ENCODE measurements at regions not wholly inside any gene's neighbourhood (a gene's known extent, or its start where the extent isn't known, plus 50 kb on each side); places are given as distances from the start of the nearest gene placed in this dataset.

DNA sequence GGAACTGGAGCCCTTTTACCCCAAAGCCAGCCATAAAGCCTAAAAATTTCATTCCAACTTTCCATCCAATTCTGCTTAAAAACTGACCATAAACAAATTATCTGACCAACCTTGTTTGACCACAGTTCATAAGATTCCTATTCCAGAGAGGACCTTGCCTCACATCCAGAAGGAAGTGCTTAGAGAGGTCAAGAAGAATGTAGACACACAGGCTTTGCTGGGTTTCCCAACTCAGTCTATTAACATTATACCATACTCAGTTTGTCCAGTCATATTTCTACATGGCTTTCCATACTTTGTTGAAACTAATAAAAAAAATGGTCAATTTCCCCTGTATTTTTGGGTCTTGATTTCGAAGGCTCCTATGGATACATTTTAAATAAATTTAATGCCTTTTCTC is 1522.5 kb downstream of the ARAP2 start:
- TF ChIP-seq EGR1 (IDR thresholded peaks at IDR 0.05) (no peak), CEBPB (IDR thresholded peaks at IDR 0.05) (no peak), YY1 (IDR thresholded peaks at IDR 0.05; ENCODE audit: low read depth) (no peak), RAD21 (IDR thresholded peaks at IDR 0.05; ENCODE audit: low read depth) (no peak), TCF12 (IDR thresholded peaks at IDR 0.05; ENCODE audit: low read depth) (no peak), EP300 (IDR thresholded peaks at IDR 0.05; ENCODE audit: borderline replicate concordance) (no peak), ZBTB7A (IDR thresholded peaks at IDR 0.05; ENCODE audit: low read depth) (no peak), FOXM1 (IDR thresholded peaks at IDR 0.05; ENCODE audit: borderline replicate concordance, low read depth) (no peak), USF1 (IDR thresholded peaks at IDR 0.05) (no peak), CREB1 (IDR thresholded peaks at IDR 0.05; ENCODE audit: low read depth) (no peak), NFIC (IDR thresholded peaks at IDR 0.05) (no peak), TAF1 (IDR thresholded peaks at IDR 0.05; ENCODE audit: low read depth) (no peak), TEAD4 (IDR thresholded peaks at IDR 0.05) (no peak)
- TF ChIP-seq, protein P1, sequence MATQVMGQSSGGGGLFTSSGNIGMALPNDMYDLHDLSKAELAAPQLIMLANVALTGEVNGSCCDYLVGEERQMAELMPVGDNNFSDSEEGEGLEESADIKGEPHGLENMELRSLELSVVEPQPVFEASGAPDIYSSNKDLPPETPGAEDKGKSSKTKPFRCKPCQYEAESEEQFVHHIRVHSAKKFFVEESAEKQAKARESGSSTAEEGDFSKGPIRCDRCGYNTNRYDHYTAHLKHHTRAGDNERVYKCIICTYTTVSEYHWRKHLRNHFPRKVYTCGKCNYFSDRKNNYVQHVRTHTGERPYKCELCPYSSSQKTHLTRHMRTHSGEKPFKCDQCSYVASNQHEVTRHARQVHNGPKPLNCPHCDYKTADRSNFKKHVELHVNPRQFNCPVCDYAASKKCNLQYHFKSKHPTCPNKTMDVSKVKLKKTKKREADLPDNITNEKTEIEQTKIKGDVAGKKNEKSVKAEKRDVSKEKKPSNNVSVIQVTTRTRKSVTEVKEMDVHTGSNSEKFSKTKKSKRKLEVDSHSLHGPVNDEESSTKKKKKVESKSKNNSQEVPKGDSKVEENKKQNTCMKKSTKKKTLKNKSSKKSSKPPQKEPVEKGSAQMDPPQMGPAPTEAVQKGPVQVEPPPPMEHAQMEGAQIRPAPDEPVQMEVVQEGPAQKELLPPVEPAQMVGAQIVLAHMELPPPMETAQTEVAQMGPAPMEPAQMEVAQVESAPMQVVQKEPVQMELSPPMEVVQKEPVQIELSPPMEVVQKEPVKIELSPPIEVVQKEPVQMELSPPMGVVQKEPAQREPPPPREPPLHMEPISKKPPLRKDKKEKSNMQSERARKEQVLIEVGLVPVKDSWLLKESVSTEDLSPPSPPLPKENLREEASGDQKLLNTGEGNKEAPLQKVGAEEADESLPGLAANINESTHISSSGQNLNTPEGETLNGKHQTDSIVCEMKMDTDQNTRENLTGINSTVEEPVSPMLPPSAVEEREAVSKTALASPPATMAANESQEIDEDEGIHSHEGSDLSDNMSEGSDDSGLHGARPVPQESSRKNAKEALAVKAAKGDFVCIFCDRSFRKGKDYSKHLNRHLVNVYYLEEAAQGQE (IDR thresholded peaks at IDR 0.05; ENCODE audit: low read depth) = no peak
- TF ChIP-seq, protein P2, sequence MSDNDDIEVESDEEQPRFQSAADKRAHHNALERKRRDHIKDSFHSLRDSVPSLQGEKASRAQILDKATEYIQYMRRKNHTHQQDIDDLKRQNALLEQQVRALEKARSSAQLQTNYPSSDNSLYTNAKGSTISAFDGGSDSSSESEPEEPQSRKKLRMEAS (IDR thresholded peaks at IDR 0.05) = no peak

DNA sequence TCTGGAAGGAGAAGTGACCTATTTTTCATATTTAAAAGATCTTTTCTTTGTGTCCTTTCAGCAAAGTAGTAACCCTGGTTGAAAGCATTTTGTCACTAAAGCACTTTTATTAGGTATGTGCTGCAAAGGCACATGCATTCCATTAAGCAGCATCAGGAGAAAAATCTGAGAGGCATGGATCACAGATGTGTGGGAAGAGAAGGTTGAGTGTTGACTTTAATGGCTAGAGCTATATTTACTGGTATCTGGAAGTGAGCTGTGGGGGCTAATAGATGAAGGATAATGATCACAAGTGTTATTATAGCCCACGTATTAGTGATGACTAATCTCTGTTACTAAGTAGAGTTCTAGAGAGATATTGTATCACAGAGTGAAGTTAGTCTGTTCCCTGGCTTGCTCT is 1520.7 kb downstream of the ARAP2 start:
- TF ChIP-seq TAF1 (IDR thresholded peaks at IDR 0.05; ENCODE audit: low read depth) (no peak), RAD21 (IDR thresholded peaks at IDR 0.05; ENCODE audit: low read depth) (no peak), EP300 (IDR thresholded peaks at IDR 0.05; ENCODE audit: borderline replicate concordance) (no peak)
- TF ChIP-seq, protein P2 (IDR thresholded peaks at IDR 0.05) = no peak

DNA sequence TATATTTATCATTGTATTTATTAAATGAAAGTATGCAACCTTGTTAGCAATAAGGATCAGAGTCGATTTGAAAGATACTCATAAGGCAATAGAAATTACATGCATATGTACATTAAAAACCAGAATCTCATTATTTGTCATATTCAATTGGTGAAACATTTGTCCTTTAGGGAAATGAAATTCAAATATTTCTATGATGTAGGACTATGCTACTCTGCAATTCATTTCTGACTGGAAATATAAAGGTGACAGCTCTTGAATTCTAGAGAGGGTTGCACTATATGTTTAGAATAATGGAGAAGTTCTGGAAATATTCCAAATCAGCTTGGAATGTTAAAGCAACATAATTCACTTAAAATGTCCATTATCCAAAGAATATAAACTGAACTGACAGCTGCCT is 1519.8 kb downstream of the ARAP2 start:
- TF ChIP-seq NFIC (IDR thresholded peaks at IDR 0.05) = no peak
- TF ChIP-seq CEBPB (IDR thresholded peaks at IDR 0.05) = no peak
- TF ChIP-seq TEAD4 (IDR thresholded peaks at IDR 0.05) = no peak
- TF ChIP-seq ZBTB7A (IDR thresholded peaks at IDR 0.05; ENCODE audit: low read depth) = no peak
- no peak for TF ChIP-seq EP300 (IDR thresholded peaks at IDR 0.05; ENCODE audit: borderline replicate concordance)
- TF ChIP-seq TCF12 (IDR thresholded peaks at IDR 0.05; ENCODE audit: low read depth) = no peak
- TF ChIP-seq, protein P2 (IDR thresholded peaks at IDR 0.05) = no peak
- no peak for TF ChIP-seq EGR1 (IDR thresholded peaks at IDR 0.05)
- TF ChIP-seq, protein P1 (IDR thresholded peaks at IDR 0.05; ENCODE audit: low read depth) = no peak
- no peak for TF ChIP-seq USF1 (IDR thresholded peaks at IDR 0.05)
- no peak for TF ChIP-seq RAD21 (IDR thresholded peaks at IDR 0.05; ENCODE audit: low read depth)
- no peak for TF ChIP-seq CREB1 (IDR thresholded peaks at IDR 0.05; ENCODE audit: low read depth)
- no peak for TF ChIP-seq FOXM1 (IDR thresholded peaks at IDR 0.05; ENCODE audit: borderline replicate concordance, low read depth)
- no peak for TF ChIP-seq TAF1 (IDR thresholded peaks at IDR 0.05; ENCODE audit: low read depth)
- no peak for TF ChIP-seq YY1 (IDR thresholded peaks at IDR 0.05; ENCODE audit: low read depth)

GRCh38 chr4:34731070-34731469 is 1513.2 kb downstream of the ARAP2 start:
- no peak for TF ChIP-seq FOXM1 (IDR thresholded peaks at IDR 0.05; ENCODE audit: borderline replicate concordance, low read depth)

GRCh38 chr4:34732176-34732950 is 1512.0 kb downstream of the ARAP2 start:
- no peak for TF ChIP-seq EP300 (IDR thresholded peaks at IDR 0.05; ENCODE audit: borderline replicate concordance)
- no peak for TF ChIP-seq RAD21 (IDR thresholded peaks at IDR 0.05; ENCODE audit: low read depth)
- no peak for TF ChIP-seq FOXM1 (IDR thresholded peaks at IDR 0.05; ENCODE audit: borderline replicate concordance, low read depth)
